ENCODE measurements at regions not wholly inside any gene's neighbourhood (a gene's known extent, or its start where the extent isn't known, plus 50 kb on each side); places are given as distances from the start of the nearest gene placed in this dataset.

DNA sequence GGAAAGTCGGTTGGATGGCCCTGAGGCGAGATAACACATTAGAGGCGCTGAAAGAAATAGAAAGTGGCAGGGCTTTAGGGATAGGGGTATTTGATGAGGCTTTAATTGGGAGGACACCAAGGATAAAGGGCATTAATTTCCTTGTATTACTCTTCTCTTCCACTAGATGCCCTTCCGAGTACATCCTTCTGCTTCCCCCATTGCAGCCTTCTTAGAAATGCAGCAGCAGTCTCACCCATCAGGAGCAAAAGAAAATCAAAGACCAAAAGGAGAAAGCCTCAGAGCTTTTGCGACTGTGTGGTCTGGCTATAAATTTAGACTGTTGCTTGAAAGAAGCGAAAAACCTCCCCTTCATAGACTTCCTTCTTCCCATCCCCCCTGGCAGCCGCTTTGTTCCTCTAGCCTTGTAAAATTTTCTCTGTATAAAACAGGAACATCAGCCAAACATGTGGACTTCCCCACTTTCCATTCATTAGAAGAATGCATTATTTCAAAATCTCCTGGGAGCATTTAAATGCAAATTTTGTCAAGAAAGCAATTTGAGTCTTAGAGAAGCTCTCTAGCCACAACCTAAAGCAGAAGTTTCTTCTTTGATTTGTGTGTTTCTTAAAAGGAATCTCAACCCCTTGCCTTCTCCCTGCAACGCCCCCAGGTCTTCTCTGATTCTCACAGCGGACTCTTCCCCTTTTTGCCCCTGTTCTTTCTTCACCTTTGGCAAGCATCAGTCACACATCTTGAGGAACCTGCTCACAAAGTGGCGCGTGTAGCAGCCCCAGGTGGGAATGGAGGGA is 76.6 kb downstream of the NDUFS5 start:
- H2AFZ ChIP-seq (ENCODE audit: insufficient read depth, low read depth, low read length, poor library complexity, severe bottlenecking), result peak overlapping the region; percentile 57
- peaks cover 6 to 13% (median 12%) of the 10 kb centered on the region in 3 donors for H3K27me3 Mint-ChIP-seq (ENCODE audit: low read depth in 3 of 3)

More for the DNA sequence above, 76.6 kb downstream of the NDUFS5 start:
- intact Hi-C loops (cut with micrococcal nuclease), result loop anchor here in 1 of 2 donors (5.0 kb wide), 2 partner anchors 90 to 305 kb away; no protein-coding TSS in a partner anchor
- Histone ChIP-seq H3K9me3 (replicated peaks in 1 of 2; ENCODE audit: control insufficient read depth in 1 of 2, insufficient read depth in 1 of 2, low read length in 2 of 2) (no peaks in the 10 kb centered on the region), H3K9ac (ENCODE audit: insufficient read depth, low read length, poor library complexity, severe bottlenecking) (peak overlapping the region; percentile 20), H3K79me2 (ENCODE audit: insufficient read depth, low read length) (peaks cover 7% of the 10 kb centered on the region), H3K36me3 (replicated peaks in 1 of 2; ENCODE audit: control insufficient read depth in 1 of 2, insufficient read depth in 2 of 2, low read length in 2 of 2) (no peaks in the 10 kb centered on the region), H3K4me2 (replicated peaks; ENCODE audit: extremely low read depth, low read length, poor library complexity, severe bottlenecking) (peak overlapping the region; percentile 99), H3K27ac (ENCODE audit: low read depth in 1 of 2, low read length in 2 of 2) (peak overlapping the region; percentile 63 to 82), H3K4me1 (ENCODE audit: control insufficient read depth in 1 of 2, insufficient read depth in 2 of 2, low read length in 2 of 2) (peaks cover 41 to 55% of the 10 kb centered on the region in 2 donors), H4K20me1 (ENCODE audit: insufficient read depth, low read length) (peaks cover 26% of the 10 kb centered on the region), H3K27me3 (ENCODE audit: control insufficient read depth in 2 of 2, insufficient read depth in 2 of 2, low read length in 2 of 2) (peaks cover 2 to 19% of the 10 kb centered on the region in 2 donors), H3K4me3 (replicated peaks in 1 of 3; ENCODE audit: low read depth in 2 of 3, low read length in 3 of 3) (peak overlapping the region in 1 of 3 experiments; percentile 84)
- WGBS (ENCODE audit: insufficient coverage), result 0% methylated on average over 5 of the region's 11 CpGs
- Mint-ChIP-seq H3K9me3 (peaks cover 0 to 2% (median 0%) of the 10 kb centered on the region in 7 donors), H3K4me1 (peaks cover 34% of the 10 kb centered on the region), H3K4me3 (peak overlapping the region; percentile 50 to 76), H3K27ac (peak overlapping the region; percentile 88 to 98 (median 93)), H3K36me3 (peaks cover 0 to 2% of the 10 kb centered on the region in 2 donors)
- TF ChIP-seq, protein P1, sequence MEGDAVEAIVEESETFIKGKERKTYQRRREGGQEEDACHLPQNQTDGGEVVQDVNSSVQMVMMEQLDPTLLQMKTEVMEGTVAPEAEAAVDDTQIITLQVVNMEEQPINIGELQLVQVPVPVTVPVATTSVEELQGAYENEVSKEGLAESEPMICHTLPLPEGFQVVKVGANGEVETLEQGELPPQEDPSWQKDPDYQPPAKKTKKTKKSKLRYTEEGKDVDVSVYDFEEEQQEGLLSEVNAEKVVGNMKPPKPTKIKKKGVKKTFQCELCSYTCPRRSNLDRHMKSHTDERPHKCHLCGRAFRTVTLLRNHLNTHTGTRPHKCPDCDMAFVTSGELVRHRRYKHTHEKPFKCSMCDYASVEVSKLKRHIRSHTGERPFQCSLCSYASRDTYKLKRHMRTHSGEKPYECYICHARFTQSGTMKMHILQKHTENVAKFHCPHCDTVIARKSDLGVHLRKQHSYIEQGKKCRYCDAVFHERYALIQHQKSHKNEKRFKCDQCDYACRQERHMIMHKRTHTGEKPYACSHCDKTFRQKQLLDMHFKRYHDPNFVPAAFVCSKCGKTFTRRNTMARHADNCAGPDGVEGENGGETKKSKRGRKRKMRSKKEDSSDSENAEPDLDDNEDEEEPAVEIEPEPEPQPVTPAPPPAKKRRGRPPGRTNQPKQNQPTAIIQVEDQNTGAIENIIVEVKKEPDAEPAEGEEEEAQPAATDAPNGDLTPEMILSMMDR (IDR thresholded peaks at IDR 0.05), result peak; percentile 64
- peak; percentile 71 to 87 (median 86) for DNase-seq

All from CD14-positive monocyte (primary cell).